ENCODE measurements at regions not wholly inside any gene's neighbourhood (a gene's known extent, or its start where the extent isn't known, plus 50 kb on each side); places are given as distances from the start of the nearest gene placed in this dataset.

- TF ChIP-seq CTCF (conservative IDR thresholded peaks at IDR 0.05) = no peak
- no peak for DNase-seq (ENCODE audit: extremely low spot score, unreplicated experiment)
- peak overlapping the region; percentile 91 for H3K4me3 Mint-ChIP-seq
- peaks cover 7% of the 10 kb centered on the region for H3K27me3 Mint-ChIP-seq
- H3K4me1 Mint-ChIP-seq (ENCODE audit: unreplicated experiment) = no peaks in the 10 kb centered on the region
- H3K27ac Mint-ChIP-seq = peak overlapping the region; percentile 97
- no peaks in the 10 kb centered on the region for H3K36me3 Mint-ChIP-seq
- H3K9me3 Mint-ChIP-seq = no peaks in the 10 kb centered on the region
Measured at GRCh38 chr6:138690975-138691594, 82.5 kb upstream of the CCDC28A start.

- Mint-ChIP-seq H3K36me3 (no peaks in the 10 kb centered on the region), H3K27ac (peak overlapping the region; percentile 97), H3K4me3 (peak overlapping the region; percentile 91), H3K4me1 (ENCODE audit: unreplicated experiment) (no peaks in the 10 kb centered on the region), H3K27me3 (peaks cover 7% of the 10 kb centered on the region), H3K9me3 (no peaks in the 10 kb centered on the region)
- DNase-seq (ENCODE audit: extremely low spot score, unreplicated experiment) = no peak
- no peak for TF ChIP-seq CTCF (conservative IDR thresholded peaks at IDR 0.05)
Measured at GRCh38 chr6:138691595-138692057, 81.9 kb upstream of the CCDC28A start.

- DNase-seq (ENCODE audit: extremely low spot score, unreplicated experiment) = peak; percentile 81
- H3K9me3 Mint-ChIP-seq = no peaks in the 10 kb centered on the region
- peak overlapping the region; percentile 97 for H3K27ac Mint-ChIP-seq
- H3K36me3 Mint-ChIP-seq = no peaks in the 10 kb centered on the region
- peak overlapping the region; percentile 91 for H3K4me3 Mint-ChIP-seq
- H3K27me3 Mint-ChIP-seq = peaks cover 7% of the 10 kb centered on the region
- no peaks in the 10 kb centered on the region for H3K4me1 Mint-ChIP-seq (ENCODE audit: unreplicated experiment)
- peak; percentile 97 for TF ChIP-seq CTCF (conservative IDR thresholded peaks at IDR 0.05)
Measured at GRCh38 chr6:138692058-138692977, 81.3 kb upstream of the CCDC28A start.

GRCh38 chr6:138692978-138693909 is 80.3 kb upstream of the CCDC28A start:
- DNase-seq (ENCODE audit: extremely low spot score, unreplicated experiment) = peak; percentile 82
- Mint-ChIP-seq H3K4me1 (ENCODE audit: unreplicated experiment) (no peaks in the 10 kb centered on the region), H3K4me3 (peak overlapping the region; percentile 90), H3K27me3 (peaks cover 7% of the 10 kb centered on the region), H3K9me3 (no peaks in the 10 kb centered on the region), H3K27ac (peak overlapping the region; percentile 90), H3K36me3 (no peaks in the 10 kb centered on the region)
- TF ChIP-seq CTCF (conservative IDR thresholded peaks at IDR 0.05) = no peak

GRCh38 chr6:138695193-138695592 is 78.4 kb upstream of the CCDC28A start:
- no peak for DNase-seq (ENCODE audit: extremely low spot score, unreplicated experiment)
- no peak overlapping the region for H3K27ac Mint-ChIP-seq
- H3K9me3 Mint-ChIP-seq = no peaks in the 10 kb centered on the region
- H3K4me3 Mint-ChIP-seq = peak overlapping the region; percentile 58
- no peaks in the 10 kb centered on the region for H3K36me3 Mint-ChIP-seq
- no peaks in the 10 kb centered on the region for H3K4me1 Mint-ChIP-seq (ENCODE audit: unreplicated experiment)
- no peak for TF ChIP-seq CTCF (conservative IDR thresholded peaks at IDR 0.05)
- H3K27me3 Mint-ChIP-seq = peaks cover 7% of the 10 kb centered on the region

Data from type B pancreatic cell (in vitro differentiated cells).